ENCODE measurements at regions not wholly inside any gene's neighbourhood (a gene's known extent, or its start where the extent isn't known, plus 50 kb on each side); places are given as distances from the start of the nearest gene placed in this dataset.

DNA sequence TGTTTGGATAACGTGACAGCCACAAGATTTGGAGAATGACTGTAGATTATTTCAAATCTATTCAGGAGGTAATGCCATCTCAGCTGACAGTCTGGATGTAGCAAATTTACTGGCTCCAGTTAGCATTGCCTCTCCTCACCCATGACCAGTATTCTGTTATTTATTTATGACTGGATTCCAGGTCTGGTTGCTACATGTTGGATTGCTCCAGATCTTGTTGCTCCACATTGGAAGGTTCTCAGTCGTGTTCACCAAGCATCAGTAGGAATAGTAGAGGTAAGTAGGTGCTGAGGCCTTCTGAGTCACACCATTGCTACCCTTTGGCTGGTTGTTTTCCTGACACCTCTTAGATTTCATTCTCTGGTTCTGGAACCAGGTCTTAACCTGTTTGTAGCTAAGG is 69.5 kb upstream of the ELOVL5 start:
- H3K4me3 ChIP-seq = no peak overlapping the region
- no peaks in the 10 kb centered on the region for H3K9me3 ChIP-seq (ENCODE audit: insufficient read depth, low read depth)
- no peaks in the 10 kb centered on the region for H3K4me1 ChIP-seq (replicated peaks; ENCODE audit: insufficient read depth)
- TF ChIP-seq, protein P1, sequence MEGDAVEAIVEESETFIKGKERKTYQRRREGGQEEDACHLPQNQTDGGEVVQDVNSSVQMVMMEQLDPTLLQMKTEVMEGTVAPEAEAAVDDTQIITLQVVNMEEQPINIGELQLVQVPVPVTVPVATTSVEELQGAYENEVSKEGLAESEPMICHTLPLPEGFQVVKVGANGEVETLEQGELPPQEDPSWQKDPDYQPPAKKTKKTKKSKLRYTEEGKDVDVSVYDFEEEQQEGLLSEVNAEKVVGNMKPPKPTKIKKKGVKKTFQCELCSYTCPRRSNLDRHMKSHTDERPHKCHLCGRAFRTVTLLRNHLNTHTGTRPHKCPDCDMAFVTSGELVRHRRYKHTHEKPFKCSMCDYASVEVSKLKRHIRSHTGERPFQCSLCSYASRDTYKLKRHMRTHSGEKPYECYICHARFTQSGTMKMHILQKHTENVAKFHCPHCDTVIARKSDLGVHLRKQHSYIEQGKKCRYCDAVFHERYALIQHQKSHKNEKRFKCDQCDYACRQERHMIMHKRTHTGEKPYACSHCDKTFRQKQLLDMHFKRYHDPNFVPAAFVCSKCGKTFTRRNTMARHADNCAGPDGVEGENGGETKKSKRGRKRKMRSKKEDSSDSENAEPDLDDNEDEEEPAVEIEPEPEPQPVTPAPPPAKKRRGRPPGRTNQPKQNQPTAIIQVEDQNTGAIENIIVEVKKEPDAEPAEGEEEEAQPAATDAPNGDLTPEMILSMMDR (conservative IDR thresholded peaks at IDR 0.05) = no peak
- TF ChIP-seq EZH2 (IDR thresholded peaks at IDR 0.05; ENCODE audit: low read depth) = no peak
- ChIA-PET CTCF (no interaction called here), POLR2A (ENCODE audit: unreplicated experiment) (no interaction called here)
- no peaks in the 10 kb centered on the region for H3K27me3 ChIP-seq (ENCODE audit: insufficient read depth, low read depth)
- no peak overlapping the region for H3K4me2 ChIP-seq
- H3K9me2 ChIP-seq (ENCODE audit: insufficient read depth) = no peaks in the 10 kb centered on the region
- H2AFZ ChIP-seq = no peak overlapping the region
- intact Hi-C loops (cut with micrococcal nuclease; ENCODE audit: unreplicated experiment) = no loop called here
- no peak for DNase-seq
- H4K20me1 ChIP-seq (ENCODE audit: insufficient read depth) = no peaks in the 10 kb centered on the region
- no peaks in the 10 kb centered on the region for H3K79me2 ChIP-seq (ENCODE audit: low read depth)
- H3K36me3 ChIP-seq (ENCODE audit: low read depth) = no peaks in the 10 kb centered on the region
- no peak overlapping the region for H3K27ac ChIP-seq
- H3F3A ChIP-seq (ENCODE audit: insufficient read depth, low read depth) = no peaks in the 10 kb centered on the region
- no TSS peak for BruUV-seq (replicated peaks)

DNA sequence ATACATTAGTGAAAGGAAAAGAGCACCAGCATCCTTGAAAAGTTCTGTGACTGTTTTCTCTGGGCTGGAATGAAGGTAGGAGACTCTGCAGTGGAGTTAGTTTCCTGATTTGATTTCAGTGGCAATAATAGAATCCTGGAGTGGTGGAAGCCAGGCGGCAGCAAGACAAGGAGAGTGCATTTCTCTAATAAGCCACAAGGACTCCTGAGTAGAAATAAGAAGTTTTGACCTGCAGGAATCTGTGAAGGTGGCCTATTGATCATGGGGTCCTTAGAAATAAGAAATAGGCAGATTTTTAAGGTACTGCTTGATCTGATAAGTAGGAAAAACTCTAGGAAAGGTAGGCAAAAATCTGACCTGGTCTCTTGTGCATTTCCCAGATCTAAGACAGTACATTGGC is 68.4 kb upstream of the ELOVL5 start:
- DNase-seq = no peak
- Histone ChIP-seq H3K27me3 (ENCODE audit: insufficient read depth, low read depth) (no peaks in the 10 kb centered on the region), H3K4me2 (no peak overlapping the region), H3K4me3 (no peak overlapping the region), H3K79me2 (ENCODE audit: low read depth) (no peaks in the 10 kb centered on the region), H3K36me3 (ENCODE audit: low read depth) (no peaks in the 10 kb centered on the region), H4K20me1 (ENCODE audit: insufficient read depth) (no peaks in the 10 kb centered on the region), H3K4me1 (replicated peaks; ENCODE audit: insufficient read depth) (no peaks in the 10 kb centered on the region), H3K9me2 (ENCODE audit: insufficient read depth) (no peaks in the 10 kb centered on the region), H2AFZ (no peak overlapping the region), H3K9me3 (ENCODE audit: insufficient read depth, low read depth) (no peaks in the 10 kb centered on the region), H3F3A (ENCODE audit: insufficient read depth, low read depth) (no peaks in the 10 kb centered on the region), H3K27ac (no peak overlapping the region)
- ChIA-PET POLR2A (ENCODE audit: unreplicated experiment) (no interaction called here), CTCF (no interaction called here)
- no TSS peak for BruUV-seq (replicated peaks)
- intact Hi-C loops (cut with micrococcal nuclease; ENCODE audit: unreplicated experiment) = no loop called here
- no peak for TF ChIP-seq EZH2 (IDR thresholded peaks at IDR 0.05; ENCODE audit: low read depth)
- TF ChIP-seq, protein P1 (conservative IDR thresholded peaks at IDR 0.05) = no peak

DNA sequence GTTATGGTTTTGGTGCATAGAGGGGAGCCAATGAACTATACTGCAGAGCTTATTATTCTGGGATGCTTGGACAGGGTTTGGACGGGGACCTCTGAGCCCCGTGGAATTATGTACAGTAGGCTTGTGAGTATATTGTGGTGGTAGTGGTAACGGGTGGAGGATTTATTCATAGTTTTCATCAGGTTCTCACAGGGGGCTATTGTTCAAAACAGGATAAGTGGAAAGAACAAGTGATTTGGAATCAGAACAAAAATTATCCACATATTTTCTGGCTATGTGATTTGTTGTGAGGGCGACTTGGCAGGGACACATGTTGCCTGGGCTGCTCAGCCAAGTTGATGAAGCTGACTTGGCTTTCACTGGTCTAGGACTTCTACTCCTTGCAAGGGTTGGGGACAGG is 64.6 kb upstream of the ELOVL5 start:
- BruUV-seq (replicated peaks) = no TSS peak
- Histone ChIP-seq H4K20me1 (ENCODE audit: insufficient read depth) (no peaks in the 10 kb centered on the region), H3K27me3 (ENCODE audit: insufficient read depth, low read depth) (no peaks in the 10 kb centered on the region), H2AFZ (no peak overlapping the region), H3F3A (ENCODE audit: insufficient read depth, low read depth) (no peaks in the 10 kb centered on the region), H3K9me2 (ENCODE audit: insufficient read depth) (no peaks in the 10 kb centered on the region), H3K4me3 (no peak overlapping the region), H3K36me3 (ENCODE audit: low read depth) (no peaks in the 10 kb centered on the region), H3K4me2 (no peak overlapping the region), H3K27ac (no peak overlapping the region), H3K79me2 (ENCODE audit: low read depth) (no peaks in the 10 kb centered on the region), H3K9me3 (ENCODE audit: insufficient read depth, low read depth) (no peaks in the 10 kb centered on the region), H3K4me1 (replicated peaks; ENCODE audit: insufficient read depth) (no peaks in the 10 kb centered on the region)
- CTCF ChIA-PET = no interaction called here
- intact Hi-C loops (cut with micrococcal nuclease; ENCODE audit: unreplicated experiment) = no loop called here
- no peak for DNase-seq
- TF ChIP-seq, protein P1 (conservative IDR thresholded peaks at IDR 0.05) = no peak
- TF ChIP-seq EZH2 (IDR thresholded peaks at IDR 0.05; ENCODE audit: low read depth) = no peak
- POLR2A ChIA-PET (ENCODE audit: unreplicated experiment) = no interaction called here

Measured in PC-9 (cell line).